Esophagus squamous epithelium (tissue), 5 donors: ENCODE measurements at regions not wholly inside any gene's neighbourhood (a gene's known extent, or its start where the extent isn't known, plus 50 kb on each side); places are given as distances from the start of the nearest gene placed in this dataset.

Experiments
- DNase-seq: peaks from one replicate; lab custom pipeline; 2025; lab: John Stamatoyannopoulos, UW
- H3K27ac ChIP-seq, 4 donors: fragments of 200-600 bp; sonication (generic); one replicate each; pipeline ENCODE4 v1.5.1; 2016 to 2019; ENCODE audit warnings: mild to moderate bottlenecking in 1 of 4
- H3K27me3 ChIP-seq, 4 donors: fragments of 200-600 bp; sonication (generic); 1 replicate in 3 of 4; 2 replicates in 1 of 4; pipeline versions ENCODE4 v1.5.1 to v1.6.0; 2017 to 2021; ENCODE audit warnings: antibody characterized with exemption in 1 of 4
- H3K36me3 ChIP-seq, 3 donors: fragments of 200-600 bp; sonication (generic); one replicate each; pipeline ENCODE4 v1.5.1; 2016 to 2019
- H3K4me1 ChIP-seq, 3 donors: fragments of 200-600 bp; sonication (generic); one replicate each; pipeline ENCODE4 v1.5.1; 2017 to 2019
- H3K4me3 ChIP-seq, 4 donors: fragments of 200-600 bp; sonication (generic); 1 replicate in 3 of 4; 2 replicates in 1 of 4; pipeline ENCODE4 v1.5.1; 2016 to 2019; ENCODE audit warnings: mild to moderate bottlenecking in 2 of 4, moderate library complexity in 1 of 4
- H3K9me3 ChIP-seq, 3 donors: fragments of 200-600 bp; sonication (generic); one replicate each; pipeline ENCODE4 v1.5.1; 2016 to 2019
- CTCF ChIP-seq, 6 experiments: fragments of 450-650 bp in 4 of 6; fragments of 200-600 bp in 2 of 6; sonication (generic) in 2 of 6; IDR thresholded peaks; one replicate each; pipeline ENCODE4 v1.5.1; 2016 to 2019; ENCODE audit warnings: antibody characterized with exemption in 6 of 6, mild to moderate bottlenecking in 4 of 6, moderate library complexity in 4 of 6
- POLR2A ChIP-seq, 4 donors: fragments of 450-650 bp; IDR thresholded peaks; one replicate each; pipeline ENCODE4 v1.6.1; 2017; ENCODE audit warnings: antibody characterized with exemption in 4 of 4, mild to moderate bottlenecking in 4 of 4, moderate library complexity in 3 of 4
- WGBS, 2 donors: methylation state at CpG; one replicate each; pipeline ENCODE4 v1.1.5; 2018; 5-methylcytosine and 5-hydroxymethylcytosine counted together
- intact Hi-C: fragments of 100-400 bp; cut with DNase I; formaldehyde crosslinking; loops from one replicate; pipeline ENCODE4 v1.15.0; 2022
- donor health status: DM: yes; HTN: yes; CAD: no.

- no peak overlapping the region for H3K4me3 ChIP-seq
- TF ChIP-seq CTCF (IDR thresholded peaks at IDR 0.05) (no peak), POLR2A (IDR thresholded peaks at IDR 0.05) (no peak)
- no peaks in the 10 kb centered on the region for H3K9me3 ChIP-seq
- intact Hi-C loops: no loop called here
- no peak for DNase-seq
- H3K4me1 ChIP-seq: no peaks in the 10 kb centered on the region
- no peak overlapping the region for H3K27ac ChIP-seq
- no peaks in the 10 kb centered on the region for H3K36me3 ChIP-seq
- H3K27me3 ChIP-seq: no peaks in the 10 kb centered on the region
These were observed 2146.1 kb upstream of the CELF4 start for GRCh38 chr18:39711701-39712100.

GRCh38 chr18:39705362-39705761, 2139.8 kb upstream of the CELF4 start:
- Histone ChIP-seq H3K4me1 (no peaks in the 10 kb centered on the region), H3K4me3 (no peak overlapping the region), H3K27ac (no peak overlapping the region), H3K9me3 (no peaks in the 10 kb centered on the region), H3K27me3 (no peaks in the 10 kb centered on the region), H3K36me3 (no peaks in the 10 kb centered on the region)
- 93 to 96% methylated on average over 3 of the region's 3 CpGs for WGBS, 2 donors
- TF ChIP-seq POLR2A (IDR thresholded peaks at IDR 0.05): no peak
- TF ChIP-seq CTCF (IDR thresholded peaks at IDR 0.05): no peak
- DNase-seq: no peak
- intact Hi-C loops: no loop called here

- DNase-seq: no peak
- Histone ChIP-seq H3K27ac (no peak overlapping the region), H3K9me3 (no peaks in the 10 kb centered on the region), H3K36me3 (no peaks in the 10 kb centered on the region), H3K4me1 (no peaks in the 10 kb centered on the region), H3K4me3 (no peak overlapping the region), H3K27me3 (no peaks in the 10 kb centered on the region)
- intact Hi-C loops: no loop called here
- 72 to 76% methylated on average over 3 of the region's 3 CpGs for WGBS, 2 donors
- TF ChIP-seq POLR2A (IDR thresholded peaks at IDR 0.05): no peak
- TF ChIP-seq CTCF (IDR thresholded peaks at IDR 0.05): no peak
These were observed 2137.3 kb upstream of the CELF4 start for GRCh38 chr18:39702888-39703287.

- no peak for DNase-seq
- Histone ChIP-seq H3K9me3 (no peaks in the 10 kb centered on the region), H3K4me3 (no peak overlapping the region), H3K36me3 (no peaks in the 10 kb centered on the region), H3K27me3 (no peaks in the 10 kb centered on the region), H3K27ac (no peak overlapping the region), H3K4me1 (no peaks in the 10 kb centered on the region)
- no peak for TF ChIP-seq POLR2A (IDR thresholded peaks at IDR 0.05)
- no peak for TF ChIP-seq CTCF (IDR thresholded peaks at IDR 0.05)
- 71 to 74% methylated on average over 2 of the region's 2 CpGs for WGBS, 2 donors
- intact Hi-C loops: no loop called here
These were observed 2136.2 kb upstream of the CELF4 start for GRCh38 chr18:39701839-39702238.

- Histone ChIP-seq H3K9me3 (no peaks in the 10 kb centered on the region), H3K4me1 (no peaks in the 10 kb centered on the region), H3K4me3 (no peak overlapping the region), H3K27me3 (no peaks in the 10 kb centered on the region), H3K36me3 (no peaks in the 10 kb centered on the region), H3K27ac (no peak overlapping the region)
- no peak for DNase-seq
- TF ChIP-seq POLR2A (IDR thresholded peaks at IDR 0.05): no peak
- no peak for TF ChIP-seq CTCF (IDR thresholded peaks at IDR 0.05)
- WGBS, 2 donors: 80 to 82% methylated on average over 4 of the region's 4 CpGs
- intact Hi-C loops: no loop called here
These were observed 2135.6 kb upstream of the CELF4 start for GRCh38 chr18:39701055-39701783.
